GM03348 (cell line): ENCODE measurements at regions not wholly inside any gene's neighbourhood (a gene's known extent, or its start where the extent isn't known, plus 50 kb on each side); places are given as distances from the start of the nearest gene placed in this dataset.
"Not testable (repeated sequence)": the region's sequence is repeated elsewhere in the genome, so short reads cannot be mapped to it uniquely, and the experiment has no call there.

ENCODE experiments used
- DNase-seq: peaks from one replicate; pipeline ENCODE4 v3.0.0; 2012; ENCODE audit warnings: low spot score

GRCh38 chr3:95476534-95476933, 1337.9 kb upstream of the EPHA6 start:
- DNase-seq = no peak

- no peak for DNase-seq
Observed at GRCh38 chr3:95506174-95506573, 1308.2 kb upstream of the EPHA6 start.

GRCh38 chr3:95508124-95508523, 1306.3 kb upstream of the EPHA6 start:
- DNase-seq = no peak

- DNase-seq = no peak
Observed at GRCh38 chr3:95511828-95512227, 1302.6 kb upstream of the EPHA6 start.

- DNase-seq = no peak
Observed at GRCh38 chr3:95514260-95514659, 1300.1 kb upstream of the EPHA6 start.

GRCh38 chr3:95521396-95521795, 1293.0 kb upstream of the EPHA6 start:
- no peak for DNase-seq

- no peak for DNase-seq
Observed at GRCh38 chr3:95522449-95522848, 1291.9 kb upstream of the EPHA6 start.

GRCh38 chr3:95539950-95540483, 1274.4 kb upstream of the EPHA6 start:
- no peak for DNase-seq

GRCh38 chr3:95565502-95565901, 1248.9 kb upstream of the EPHA6 start:
- DNase-seq = no peak

GRCh38 chr3:95567346-95567745, 1247.0 kb upstream of the EPHA6 start:
- no peak for DNase-seq

- DNase-seq = no peak
Observed at GRCh38 chr3:95586754-95587153, 1227.6 kb upstream of the EPHA6 start.

- not testable (repeated sequence) for DNase-seq
Observed at GRCh38 chr3:95587641-95588040, 1226.8 kb upstream of the EPHA6 start.

- DNase-seq = no peak
Observed at GRCh38 chr3:95588473-95588872, 1225.9 kb upstream of the EPHA6 start.

GRCh38 chr3:95595416-95596075, 1218.8 kb upstream of the EPHA6 start:
- no peak for DNase-seq

GRCh38 chr3:95607926-95608325, 1206.5 kb upstream of the EPHA6 start:
- DNase-seq = no peak

GRCh38 chr3:95609411-95609810, 1205.0 kb upstream of the EPHA6 start:
- no peak for DNase-seq

- DNase-seq = no peak
Observed at GRCh38 chr3:95612611-95613010, 1201.8 kb upstream of the EPHA6 start.

- DNase-seq = no peak
Observed at GRCh38 chr3:95613993-95614392, 1200.4 kb upstream of the EPHA6 start.

GRCh38 chr3:95615592-95616310, 1198.6 kb upstream of the EPHA6 start:
- no peak for DNase-seq

- no peak for DNase-seq
Observed at GRCh38 chr3:95626107-95626506, 1188.3 kb upstream of the EPHA6 start.

GRCh38 chr3:95627293-95627692, 1187.1 kb upstream of the EPHA6 start:
- DNase-seq = no peak

- DNase-seq = no peak
Observed at GRCh38 chr3:95627697-95628096, 1186.7 kb upstream of the EPHA6 start.

GRCh38 chr3:95629802-95630201, 1184.6 kb upstream of the EPHA6 start:
- DNase-seq = no peak

- DNase-seq = no peak
Observed at GRCh38 chr3:95645291-95645690, 1169.1 kb upstream of the EPHA6 start.
